Fibroblast of gingiva (primary cell): ENCODE measurements at regions not wholly inside any gene's neighbourhood (a gene's known extent, or its start where the extent isn't known, plus 50 kb on each side); places are given as distances from the start of the nearest gene placed in this dataset.

Source experiments
- DNase-seq: peaks from one replicate; pipeline ENCODE4 v3.0.0-alpha.2; 2011; ENCODE audit warnings: low read depth

GRCh38 chr2:15045054-15045453, 412.5 kb downstream of the LRATD1 start:
- no peak for DNase-seq

DNA sequence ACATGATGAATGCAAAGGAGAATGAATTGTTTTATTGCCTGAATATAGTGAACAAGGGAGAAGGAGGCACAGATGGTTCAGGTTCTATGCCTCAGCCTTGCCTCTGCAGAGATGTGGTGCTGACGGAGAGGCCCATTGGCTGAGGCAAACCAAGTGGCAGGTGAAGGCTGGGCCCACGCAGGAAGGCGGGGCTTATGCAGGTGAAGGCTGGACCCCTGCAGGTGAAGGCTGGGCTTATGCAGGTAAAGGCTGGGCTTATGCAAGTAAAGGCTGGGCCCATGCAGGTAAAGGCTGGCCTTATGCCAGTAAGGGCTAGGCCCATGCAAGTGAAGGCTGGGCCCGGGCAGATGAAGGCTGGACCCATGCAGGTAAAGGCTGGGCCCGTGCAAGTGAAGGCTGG, 414.7 kb downstream of the LRATD1 start:
- no peak for DNase-seq

- DNase-seq = no peak
Observed at GRCh38 chr2:15048000-15048399, 415.5 kb downstream of the LRATD1 start.

DNA sequence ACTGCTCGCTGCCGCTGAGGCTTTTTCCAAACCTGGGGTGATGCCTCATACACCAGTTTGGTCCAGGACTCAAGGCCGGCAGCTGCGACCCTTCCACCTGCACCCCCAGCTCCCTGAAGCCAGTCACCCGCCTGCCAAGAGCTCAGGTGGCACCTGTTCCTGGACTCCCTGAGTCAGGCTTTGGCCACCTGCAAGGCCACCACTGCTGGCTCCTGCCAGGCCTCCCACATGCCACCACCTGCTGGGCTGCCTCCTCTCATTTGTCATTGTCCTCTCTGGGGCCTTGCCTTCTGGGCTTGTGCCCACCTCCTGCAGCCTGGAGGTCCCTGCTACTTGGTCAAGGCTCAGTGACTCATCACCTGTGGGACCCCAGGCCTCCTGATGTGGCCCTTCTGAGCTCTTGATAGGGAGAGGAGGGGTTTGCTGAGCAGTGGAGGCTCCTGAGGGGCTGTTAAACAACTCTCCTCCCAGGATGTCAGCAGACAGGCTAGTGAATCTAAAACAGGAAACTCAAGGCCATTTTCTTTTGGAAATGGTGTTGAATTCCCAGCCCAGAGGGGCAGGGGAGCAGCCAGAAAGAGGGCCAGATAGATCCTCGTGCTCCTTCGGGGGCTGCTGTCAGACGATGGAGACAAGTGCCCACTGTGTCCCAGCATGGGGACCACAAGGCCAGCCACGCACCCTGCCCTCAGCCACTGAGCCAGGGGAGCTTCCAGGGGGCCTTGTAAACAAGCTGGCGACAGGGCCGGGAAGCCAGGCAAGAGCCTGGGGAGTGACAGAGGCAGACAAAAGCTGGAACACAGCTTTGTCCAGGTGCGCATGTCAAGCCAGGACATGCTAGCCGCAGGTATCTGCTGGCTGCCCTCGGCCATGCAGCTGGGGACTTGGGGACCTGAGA, 416.8 kb downstream of the LRATD1 start:
- no peak for DNase-seq

- no peak for DNase-seq
Observed at GRCh38 chr2:15050483-15050882, 418.0 kb downstream of the LRATD1 start.

GRCh38 chr2:15053542-15053941, 421.0 kb downstream of the LRATD1 start:
- DNase-seq = no peak

DNA sequence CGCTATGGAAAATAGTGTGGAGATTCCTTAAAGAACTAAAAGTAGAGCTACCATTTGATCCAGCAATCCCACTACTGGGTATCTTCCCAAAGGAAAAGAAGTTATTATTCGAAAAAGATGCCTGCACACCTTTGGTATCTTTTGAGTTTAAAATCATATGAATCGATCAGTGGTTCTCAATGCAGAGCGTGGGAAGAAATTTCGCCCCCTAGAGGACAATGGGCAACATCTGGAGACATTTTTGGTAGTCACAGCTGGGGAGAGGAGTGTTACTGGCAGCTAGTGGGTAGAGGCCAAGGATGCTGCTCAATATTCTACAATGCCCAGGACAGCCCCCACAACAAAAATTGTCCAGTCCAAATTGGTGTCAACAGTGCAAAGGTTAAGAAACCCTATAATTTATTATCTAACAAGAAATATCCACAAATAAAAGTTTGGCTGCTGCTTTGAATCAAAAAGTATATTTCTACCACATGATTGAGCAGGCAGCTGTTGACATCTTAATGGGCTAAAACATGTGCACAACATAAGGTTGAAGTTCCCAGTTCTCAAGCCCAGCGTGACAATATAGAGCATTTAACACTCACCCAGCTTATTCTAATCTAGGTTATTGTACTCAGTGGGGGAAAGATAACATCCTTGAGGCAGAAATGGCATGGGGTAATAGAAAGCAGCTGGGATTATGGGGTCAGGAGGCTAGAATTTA, 425.7 kb downstream of the LRATD1 start:
- no peak for DNase-seq

DNA sequence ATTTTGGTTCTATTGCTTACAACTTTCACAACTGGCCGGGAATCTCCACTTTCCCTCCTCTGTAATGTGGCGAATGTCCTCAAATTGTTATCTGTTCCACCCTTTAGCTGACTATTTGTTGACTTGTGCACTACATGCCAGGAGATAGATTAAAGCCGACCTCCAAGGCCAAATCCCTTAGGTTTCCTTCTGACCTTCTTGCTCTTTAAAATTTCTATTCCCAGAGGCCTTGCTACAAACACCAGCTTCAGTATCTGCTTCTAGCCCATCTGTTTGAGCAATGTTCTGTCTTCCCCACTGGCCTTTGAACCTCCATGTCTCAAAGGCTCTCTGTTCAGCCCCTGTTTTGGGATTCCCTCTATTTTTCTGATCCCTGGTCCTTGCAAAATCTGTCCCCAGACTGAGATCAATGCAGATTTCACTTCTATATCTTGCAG, 426.2 kb downstream of the LRATD1 start:
- no peak for DNase-seq

- DNase-seq = no peak
Observed at GRCh38 chr2:15059870-15060512, 427.5 kb downstream of the LRATD1 start.

DNA sequence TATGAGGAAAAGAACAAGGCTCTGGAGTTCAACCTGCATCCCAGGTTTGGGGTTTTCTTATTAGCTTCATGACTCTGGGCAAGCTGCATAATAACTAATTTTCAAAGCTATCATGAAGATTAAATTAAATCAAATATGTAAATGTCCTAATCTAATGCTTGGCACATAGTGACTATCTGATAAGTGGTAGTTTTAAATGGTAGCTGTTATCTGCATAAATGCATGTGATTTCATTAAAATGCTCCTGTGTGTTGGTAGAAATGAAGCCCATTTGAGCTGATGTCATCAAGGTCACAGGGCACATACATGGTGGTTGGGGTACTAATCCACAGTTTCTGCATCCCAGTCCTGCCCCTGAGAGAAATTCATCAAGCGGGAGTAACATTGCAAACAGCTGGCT, 428.8 kb downstream of the LRATD1 start:
- no peak for DNase-seq

DNA sequence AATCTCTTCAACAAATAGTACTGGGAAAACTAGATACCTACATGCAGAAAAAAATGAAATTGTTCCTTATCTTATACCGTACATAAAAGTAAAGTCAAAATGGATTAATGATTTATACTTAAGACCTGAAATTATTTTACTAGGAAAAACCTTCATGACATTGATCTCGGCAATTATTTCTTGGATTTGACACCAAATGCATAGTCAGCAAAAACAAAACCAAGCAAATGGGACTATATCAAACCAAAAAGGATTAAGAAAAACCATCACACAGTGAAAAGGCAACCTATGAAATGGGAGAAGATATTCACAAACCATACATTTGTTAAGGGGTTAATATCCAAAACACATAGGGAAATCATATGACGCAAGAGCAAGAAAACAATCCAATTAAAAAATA, 433.6 kb downstream of the LRATD1 start:
- no peak for DNase-seq

- DNase-seq = peak; percentile 37
Observed at GRCh38 chr2:15069149-15069548, 436.6 kb downstream of the LRATD1 start.

- DNase-seq = no peak
Observed at GRCh38 chr2:15072836-15073235, 440.3 kb downstream of the LRATD1 start.

DNA sequence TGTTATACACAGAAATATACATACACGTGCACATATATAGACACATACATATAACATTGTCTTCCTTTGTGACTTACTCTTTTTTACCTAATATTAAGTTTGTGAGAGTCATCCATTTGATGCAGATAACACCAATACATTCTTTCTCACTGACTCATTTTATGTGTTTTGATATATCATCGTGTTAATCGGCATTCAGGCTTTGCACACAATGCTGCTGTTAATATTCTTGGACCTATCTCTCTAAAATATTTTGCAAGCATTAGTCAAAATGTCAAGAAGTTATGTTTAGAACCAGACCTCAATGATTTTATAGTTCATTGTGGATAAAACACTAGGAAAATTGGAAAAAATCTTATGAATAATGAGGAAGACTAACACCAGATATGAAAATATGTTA, 441.1 kb downstream of the LRATD1 start:
- DNase-seq = no peak

- no peak for DNase-seq
Observed at GRCh38 chr2:15074319-15074718, 441.8 kb downstream of the LRATD1 start.

- no peak for DNase-seq
Observed at GRCh38 chr2:15074751-15075700, 442.5 kb downstream of the LRATD1 start.

DNA sequence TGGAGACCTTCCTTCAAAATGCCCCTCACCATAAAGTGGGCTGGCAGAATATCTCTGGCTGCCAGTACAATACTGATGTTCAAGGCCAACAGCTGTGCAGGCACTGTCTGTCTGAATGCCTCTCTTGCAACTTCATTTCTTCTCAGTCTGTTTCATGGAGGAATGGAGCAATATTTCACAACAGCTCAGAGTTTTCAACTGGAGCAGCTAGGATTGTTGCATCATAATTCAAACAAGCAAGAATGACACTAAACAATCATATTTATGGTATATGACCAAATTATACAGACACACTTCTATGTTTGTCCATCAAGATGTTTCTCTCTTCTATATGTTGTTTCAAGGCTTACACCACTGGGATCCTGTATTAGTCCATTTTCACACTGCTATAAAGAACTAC, 444.2 kb downstream of the LRATD1 start:
- DNase-seq = no peak

DNA sequence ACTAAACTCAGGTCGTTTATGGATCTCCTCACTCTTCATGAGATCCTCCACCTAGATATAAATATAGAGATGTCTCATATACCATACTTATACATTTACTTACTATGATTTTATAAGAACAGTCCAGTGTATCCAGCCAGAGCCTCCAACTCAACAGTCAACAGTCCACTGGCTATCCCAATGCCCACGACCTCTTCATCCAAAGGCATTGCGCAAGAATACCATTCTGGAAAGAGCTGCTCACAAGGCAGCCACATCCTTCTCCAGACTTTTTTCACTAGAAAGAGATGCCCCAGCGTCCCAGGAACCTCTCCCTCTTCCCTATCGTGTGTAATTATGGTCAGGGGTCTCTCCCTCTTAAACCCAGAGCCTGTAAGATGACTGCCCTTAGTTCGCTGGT, 448.8 kb downstream of the LRATD1 start:
- no peak for DNase-seq

- DNase-seq = no peak
Observed at GRCh38 chr2:15082105-15083058, 449.9 kb downstream of the LRATD1 start.

GRCh38 chr2:15084826-15085489, 452.4 kb downstream of the LRATD1 start:
- no peak for DNase-seq
